Motor neuron (in vitro differentiated cells): ENCODE measurements at regions not wholly inside any gene's neighbourhood (a gene's known extent, or its start where the extent isn't known, plus 50 kb on each side); places are given as distances from the start of the nearest gene placed in this dataset.
"Not testable (repeated sequence)": the region's sequence is repeated elsewhere in the genome, so short reads cannot be mapped to it uniquely, and the experiment has no call there.

Experiments used
- ATAC-seq, 8 experiments: fragments of 200-7000 bp; cut with Tn5 transposase; replicated peaks in 6 of 8; 2 replicates each; pipeline ENCODE4 v1.8.0; 2021; ENCODE audit warnings: mild to moderate bottlenecking in 8 of 8, moderate library complexity in 8 of 8
- H3K27ac ChIP-seq, 2 donors: fragments of 250-450 bp; sonication (Bioruptor Pico); 2 replicates each; pipeline ENCODE4 v1.9.0; 2021; ENCODE audit warnings: antibody characterized with exemption in 2 of 2, mild to moderate bottlenecking in 2 of 2, moderate library complexity in 1 of 2
- H3K4me1 ChIP-seq, 2 donors: fragments of 250-450 bp; sonication (Bioruptor Pico); replicated peaks in 1 of 2; 2 replicates each; pipeline ENCODE4 v1.6.1; 2021; ENCODE audit warnings: antibody characterized with exemption in 2 of 2, mild to moderate bottlenecking in 2 of 2, moderate library complexity in 1 of 2
- H3K4me3 ChIP-seq, 5 donors: fragments of 250-450 bp; sonication (Bioruptor Pico); 2 replicates each; pipeline ENCODE4 v1.9.0; 2021; ENCODE audit warnings: antibody characterized with exemption in 5 of 5, mild to moderate bottlenecking in 5 of 5, moderate library complexity in 4 of 5
- WGBS, 10 experiments: fragments of 450-650 bp; shearing (Covaris generic); methylation state at CpG; one replicate each; pipeline ENCODE4 v1.0.0; 2022; 5-methylcytosine and 5-hydroxymethylcytosine counted together
- in situ Hi-C, 9 experiments: fragments of 400-800 bp; cut with MboI; loops; one replicate each; pipeline ENCODE4 v1.15.0; 2021; ENCODE audit warnings: low sequenced_read_pairs in 9 of 9, low pct_unique_long_range_greater_than_20kb in 2 of 9; ENCODE audit not compliant: unreplicated experiment in 9 of 9

GRCh38 chr11:80921310-80921709 is 1480.5 kb upstream of the TENM4 start:
- H3K4me3 ChIP-seq, ATAC-seq, H3K27ac ChIP-seq, in situ Hi-C loops, H3K4me1 ChIP-seq: not testable (repeated sequence)

- Histone ChIP-seq H3K4me1 (peaks cover 0 to 16% of the 10 kb centered on the region in 2 donors), H3K27ac (no peak overlapping the region), H3K4me3 (no peak overlapping the region)
- in situ Hi-C loops, result no loop called here
- peak in 7 of 8 experiments; percentile 32 to 94 (median 90) for ATAC-seq
- WGBS, 10 experiments, result 71 to 100% (median 100%) methylated on average over 1 of the region's 1 CpG; no CpG with 5 or more reads in 5 of the 10 experiments
Observed at GRCh38 chr11:80916173-80916798, 1475.5 kb upstream of the TENM4 start.

- WGBS, 10 experiments, result 7 to 100% (median 85%) methylated on average over 1 of the region's 1 CpG
- in situ Hi-C loops, result no loop called here
- H3K27ac ChIP-seq, result no peak overlapping the region
- H3K4me1 ChIP-seq, result peaks cover 0 to 16% of the 10 kb centered on the region in 2 donors
- no peak for ATAC-seq
- H3K4me3 ChIP-seq, result no peak overlapping the region
Observed at GRCh38 chr11:80914311-80914710, 1473.5 kb upstream of the TENM4 start.

- 56 to 100% (median 73%) methylated on average over 1 of the region's 1 CpG; no CpG with 5 or more reads in 2 of the 10 experiments for WGBS, 10 experiments
- Histone ChIP-seq H3K4me1 (peaks cover 0 to 9% of the 10 kb centered on the region in 2 donors), H3K4me3 (no peak overlapping the region), H3K27ac (no peak overlapping the region)
- no peak for ATAC-seq
- in situ Hi-C loops, result no loop called here
Observed at GRCh38 chr11:80911666-80912065, 1470.8 kb upstream of the TENM4 start.

GRCh38 chr11:80900265-80900664 is 1459.4 kb upstream of the TENM4 start:
- Histone ChIP-seq H3K27ac (no peak overlapping the region), H3K4me3 (no peak overlapping the region), H3K4me1 (peaks cover 0 to 6% of the 10 kb centered on the region in 2 donors)
- 13 to 100% (median 88%) methylated on average over 1 to 2 of the region's 2 CpGs for WGBS, 10 experiments
- ATAC-seq, result no peak
- in situ Hi-C loops, result no loop called here

- in situ Hi-C loops, result no loop called here
- H3K4me1 ChIP-seq, result peaks cover 5 to 15% of the 10 kb centered on the region in 2 donors
- H3K4me3 ChIP-seq, result no peak overlapping the region
- WGBS, 10 experiments, result 0 to 86% (median 48%) methylated on average over 1 of the region's 1 CpG; no CpG with 5 or more reads in 2 of the 10 experiments
- H3K27ac ChIP-seq, result no peak overlapping the region
- ATAC-seq, result peak in 1 of 8 experiments; percentile 27
Observed at GRCh38 chr11:80899381-80899780, 1458.6 kb upstream of the TENM4 start.

GRCh38 chr11:80898910-80899309 is 1458.1 kb upstream of the TENM4 start:
- peaks cover 8 to 20% of the 10 kb centered on the region in 2 donors for H3K4me1 ChIP-seq
- in situ Hi-C loops, result no loop called here
- no peak for ATAC-seq
- no peak overlapping the region for H3K27ac ChIP-seq
- no peak overlapping the region for H3K4me3 ChIP-seq
- WGBS, 10 experiments, result 54 to 100% (median 87%) methylated on average over 3 to 4 of the region's 4 CpGs

- H3K4me3 ChIP-seq, result no peak overlapping the region
- in situ Hi-C loops, result no loop called here
- ATAC-seq, result no peak
Observed at GRCh38 chr11:80886684-80887083, 1445.9 kb upstream of the TENM4 start.

GRCh38 chr11:80873310-80873999 is 1432.6 kb upstream of the TENM4 start:
- in situ Hi-C loops, result no loop called here
- peaks cover 0 to 12% of the 10 kb centered on the region in 2 donors for H3K4me1 ChIP-seq
- H3K4me3 ChIP-seq, result no peak overlapping the region
- 25 to 100% (median 76%) methylated on average over 1 to 6 of the region's 6 CpGs; no CpG with 5 or more reads in 1 of the 10 experiments for WGBS, 10 experiments
- no peak overlapping the region for H3K27ac ChIP-seq
- no peak for ATAC-seq

More at GRCh38 chr11:80886684-80887083, 1445.9 kb upstream of the TENM4 start:
- Histone ChIP-seq H3K4me1 (no peaks in the 10 kb centered on the region), H3K27ac (no peak overlapping the region)

GRCh38 chr11:80872116-80872728 is 1431.4 kb upstream of the TENM4 start:
- Histone ChIP-seq H3K4me1 (peaks cover 0 to 16% of the 10 kb centered on the region in 2 donors), H3K4me3 (no peak overlapping the region), H3K27ac (no peak overlapping the region)
- no peak for ATAC-seq
- in situ Hi-C loops, result no loop called here

GRCh38 chr11:80868831-80869230 is 1428.0 kb upstream of the TENM4 start:
- no peak for ATAC-seq
- Histone ChIP-seq H3K4me3 (no peak overlapping the region), H3K4me1 (peaks cover 0 to 16% of the 10 kb centered on the region in 2 donors), H3K27ac (no peak overlapping the region)
- 14 to 100% (median 50%) methylated on average over 1 of the region's 1 CpG; no CpG with 5 or more reads in 3 of the 10 experiments for WGBS, 10 experiments
- in situ Hi-C loops, result no loop called here

- H3K4me3 ChIP-seq, result no peak overlapping the region
- WGBS, 10 experiments, result 60 to 100% (median 99%) methylated on average over 1 to 4 of the region's 5 CpGs; no CpG with 5 or more reads in 2 of the 10 experiments
- peak in 2 of 8 experiments; percentile 18 to 76 for ATAC-seq
- no peak overlapping the region for H3K27ac ChIP-seq
- in situ Hi-C loops, result no loop called here
- H3K4me1 ChIP-seq, result no peaks in the 10 kb centered on the region
Observed at GRCh38 chr11:80862011-80862410, 1421.2 kb upstream of the TENM4 start.

- in situ Hi-C loops, result no loop called here
- no peak for ATAC-seq
- H3K4me1 ChIP-seq, result peaks cover 0 to under 1% of the 10 kb centered on the region in 2 donors
Observed at GRCh38 chr11:80861193-80861592, 1420.4 kb upstream of the TENM4 start.

More at GRCh38 chr11:80861193-80861592, 1420.4 kb upstream of the TENM4 start:
- H3K27ac ChIP-seq, result no peak overlapping the region
- no peak overlapping the region for H3K4me3 ChIP-seq
